Colonic mucosa (tissue), 4 donors: ENCODE measurements at regions not wholly inside any gene's neighbourhood (a gene's known extent, or its start where the extent isn't known, plus 50 kb on each side); places are given as distances from the start of the nearest gene placed in this dataset.

Experiments used
- DNase-seq: peaks from one replicate; pipeline ENCODE4 v3.0.0-alpha.2; 2020
- H3K27ac ChIP-seq: fragments of 200-600 bp; one replicate; pipeline ENCODE4 v1.8.0; 2021
- H3K27me3 ChIP-seq: fragments of 200-600 bp; one replicate; pipeline ENCODE4 v1.8.0; 2021
- H3K36me3 ChIP-seq: fragments of 200-600 bp; one replicate; pipeline ENCODE4 v1.8.0; 2021
- H3K4me1 ChIP-seq: fragments of 200-600 bp; one replicate; pipeline ENCODE4 v1.8.0; 2021; ENCODE audit warnings: mild to moderate bottlenecking
- H3K4me3 ChIP-seq: fragments of 200-600 bp; one replicate; pipeline ENCODE4 v1.8.0; 2021
- H3K9ac ChIP-seq, 2 donors: one replicate each; pipeline ENCODE4 v1.7.0; 2013; ENCODE audit warnings: control low read depth in 2 of 2, low read depth in 2 of 2, low read length in 2 of 2
- H3K9me3 ChIP-seq: fragments of 200-600 bp; one replicate; pipeline ENCODE4 v1.8.0; 2021
- intact Hi-C: fragments of 100-400 bp; cut with DNase I; formaldehyde crosslinking; loops from one replicate; pipeline ENCODE4 v1.14.1; 2022
- TF ChIP-seq, protein P1 (sequence below): fragments of 200-600 bp; IDR thresholded peaks from one replicate; pipeline ENCODE4 v1.8.0; 2022; ENCODE audit warnings: antibody characterized with exemption, mild to moderate bottlenecking
- donor health status: healthy.
- donor health status: DM: no; HTN: no; CAD: no.
- donor health status: DM: no; HTN: no; CAD: no.

- Histone ChIP-seq H3K27me3 (no peaks in the 10 kb centered on the region), H3K4me1 (no peaks in the 10 kb centered on the region), H3K9me3 (no peaks in the 10 kb centered on the region), H3K9ac (no peak overlapping the region), H3K36me3 (no peaks in the 10 kb centered on the region), H3K4me3 (no peak overlapping the region), H3K27ac (no peak overlapping the region)
- intact Hi-C loops: no loop called here
- TF ChIP-seq, protein P1, sequence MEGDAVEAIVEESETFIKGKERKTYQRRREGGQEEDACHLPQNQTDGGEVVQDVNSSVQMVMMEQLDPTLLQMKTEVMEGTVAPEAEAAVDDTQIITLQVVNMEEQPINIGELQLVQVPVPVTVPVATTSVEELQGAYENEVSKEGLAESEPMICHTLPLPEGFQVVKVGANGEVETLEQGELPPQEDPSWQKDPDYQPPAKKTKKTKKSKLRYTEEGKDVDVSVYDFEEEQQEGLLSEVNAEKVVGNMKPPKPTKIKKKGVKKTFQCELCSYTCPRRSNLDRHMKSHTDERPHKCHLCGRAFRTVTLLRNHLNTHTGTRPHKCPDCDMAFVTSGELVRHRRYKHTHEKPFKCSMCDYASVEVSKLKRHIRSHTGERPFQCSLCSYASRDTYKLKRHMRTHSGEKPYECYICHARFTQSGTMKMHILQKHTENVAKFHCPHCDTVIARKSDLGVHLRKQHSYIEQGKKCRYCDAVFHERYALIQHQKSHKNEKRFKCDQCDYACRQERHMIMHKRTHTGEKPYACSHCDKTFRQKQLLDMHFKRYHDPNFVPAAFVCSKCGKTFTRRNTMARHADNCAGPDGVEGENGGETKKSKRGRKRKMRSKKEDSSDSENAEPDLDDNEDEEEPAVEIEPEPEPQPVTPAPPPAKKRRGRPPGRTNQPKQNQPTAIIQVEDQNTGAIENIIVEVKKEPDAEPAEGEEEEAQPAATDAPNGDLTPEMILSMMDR: no peak
- no peak for DNase-seq
These were observed 178.3 kb upstream of the DSEL start for GRCh38 chr18:67694787-67695186.

- DNase-seq: no peak
- Histone ChIP-seq H3K36me3 (no peaks in the 10 kb centered on the region), H3K27ac (no peak overlapping the region), H3K27me3 (no peaks in the 10 kb centered on the region), H3K9ac (no peak overlapping the region), H3K9me3 (no peaks in the 10 kb centered on the region), H3K4me1 (no peaks in the 10 kb centered on the region), H3K4me3 (no peak overlapping the region)
- TF ChIP-seq, protein P1: no peak
- intact Hi-C loops: no loop called here
These were observed 176.3 kb upstream of the DSEL start for GRCh38 chr18:67692811-67693210.

DNA sequence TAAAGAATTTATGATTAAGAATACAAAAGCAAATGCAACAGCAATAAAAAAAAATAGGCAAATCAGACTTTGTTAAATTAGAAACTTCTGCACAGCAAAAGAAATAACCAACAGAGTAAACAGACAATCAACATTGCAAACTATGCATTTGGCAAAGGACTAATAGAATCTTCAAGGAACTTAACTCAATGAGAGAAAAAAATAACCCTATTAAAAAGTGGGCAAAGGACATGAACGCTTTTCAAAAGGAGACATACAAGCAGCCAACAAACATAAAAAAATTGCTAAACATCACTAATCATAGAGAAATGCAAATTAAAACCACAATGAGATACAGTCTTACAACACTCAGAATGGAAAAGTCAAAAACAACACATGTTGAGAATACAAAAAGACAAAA is 166.0 kb upstream of the DSEL start:
- intact Hi-C loops: no loop called here
- TF ChIP-seq, protein P1: no peak
- DNase-seq: no peak
- H3K4me3 ChIP-seq: no peak overlapping the region
- no peaks in the 10 kb centered on the region for H3K27me3 ChIP-seq
- no peaks in the 10 kb centered on the region for H3K36me3 ChIP-seq
- H3K4me1 ChIP-seq: no peaks in the 10 kb centered on the region
- H3K27ac ChIP-seq: no peak overlapping the region
- no peaks in the 10 kb centered on the region for H3K9me3 ChIP-seq
- no peak overlapping the region for H3K9ac ChIP-seq

DNA sequence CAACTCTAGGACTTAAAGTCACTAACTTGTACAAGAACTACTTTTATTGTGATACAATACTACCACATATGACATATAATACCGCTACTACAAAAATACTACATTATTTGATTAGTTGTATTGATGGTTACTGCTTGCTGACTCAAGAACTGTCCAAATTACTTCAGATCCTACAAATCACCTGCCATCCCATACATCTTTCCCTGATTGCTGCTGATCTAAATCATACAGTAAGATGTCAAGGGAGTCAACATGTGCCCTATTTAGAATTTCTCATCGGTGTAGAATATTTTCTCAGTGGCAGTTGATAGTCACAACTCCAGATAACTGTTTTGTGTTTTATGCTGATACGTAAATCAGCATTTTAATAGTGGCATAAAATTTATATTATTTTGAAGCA is 161.0 kb upstream of the DSEL start:
- Histone ChIP-seq H3K4me3 (no peak overlapping the region), H3K27ac (no peak overlapping the region), H3K27me3 (no peaks in the 10 kb centered on the region), H3K9ac (no peak overlapping the region), H3K4me1 (no peaks in the 10 kb centered on the region), H3K36me3 (no peaks in the 10 kb centered on the region), H3K9me3 (no peaks in the 10 kb centered on the region)
- DNase-seq: no peak
- TF ChIP-seq, protein P1: no peak
- intact Hi-C loops: no loop called here

DNA sequence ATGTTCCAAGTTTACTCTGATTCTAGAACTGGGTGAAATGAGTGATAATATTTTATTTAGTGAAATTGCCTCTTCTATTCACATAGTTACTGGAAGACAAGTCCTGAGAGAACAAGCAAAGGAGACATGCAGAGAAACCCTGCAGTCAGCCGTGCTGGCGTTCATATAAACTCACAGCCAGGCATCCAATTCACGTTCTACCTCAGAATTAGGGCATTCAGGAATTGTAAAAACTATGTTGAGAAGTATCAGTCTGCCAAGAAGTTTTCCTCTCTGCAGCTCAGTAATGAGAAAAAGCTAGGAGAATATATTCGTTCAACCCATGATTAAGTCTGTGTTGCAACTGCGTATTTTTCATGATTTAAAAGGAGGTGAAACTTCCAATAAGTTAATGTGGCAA is 156.2 kb upstream of the DSEL start:
- TF ChIP-seq, protein P1: no peak
- H3K27ac ChIP-seq: no peak overlapping the region
- H3K27me3 ChIP-seq: no peaks in the 10 kb centered on the region
- DNase-seq: no peak
- no peak overlapping the region for H3K9ac ChIP-seq
- no peak overlapping the region for H3K4me3 ChIP-seq
- H3K4me1 ChIP-seq: no peaks in the 10 kb centered on the region
- H3K9me3 ChIP-seq: no peaks in the 10 kb centered on the region
- intact Hi-C loops: no loop called here
- H3K36me3 ChIP-seq: no peaks in the 10 kb centered on the region

DNA sequence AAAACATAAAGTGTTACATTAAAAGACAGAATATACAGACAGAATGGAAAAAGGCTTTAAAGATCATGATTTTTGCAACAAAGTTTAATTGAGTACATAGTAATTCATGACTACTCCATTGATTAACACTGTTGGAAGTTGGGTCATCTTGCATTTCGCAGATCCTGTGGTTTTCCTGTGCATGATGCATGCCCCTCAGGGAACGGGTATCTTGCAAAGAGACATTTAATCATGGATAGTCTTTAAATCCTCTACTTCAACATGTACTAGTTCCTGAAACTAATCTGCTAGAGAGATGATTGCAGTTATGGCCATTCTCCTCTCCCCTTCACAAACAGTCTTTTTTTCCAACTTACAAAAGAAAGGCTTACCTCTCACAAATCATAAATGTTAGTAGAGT is 155.6 kb upstream of the DSEL start:
- no peak overlapping the region for H3K27ac ChIP-seq
- no peaks in the 10 kb centered on the region for H3K27me3 ChIP-seq
- intact Hi-C loops: no loop called here
- no peaks in the 10 kb centered on the region for H3K4me1 ChIP-seq
- no peak overlapping the region for H3K4me3 ChIP-seq
- no peak overlapping the region for H3K9ac ChIP-seq
- TF ChIP-seq, protein P1: no peak
- no peaks in the 10 kb centered on the region for H3K9me3 ChIP-seq
- no peaks in the 10 kb centered on the region for H3K36me3 ChIP-seq
- no peak for DNase-seq
